GM18505 (cell line): ENCODE measurements at regions not wholly inside any gene's neighbourhood (a gene's known extent, or its start where the extent isn't known, plus 50 kb on each side); places are given as distances from the start of the nearest gene placed in this dataset.

ENCODE experiments used
- ATAC-seq: cut with Tn5 transposase; IDR thresholded peaks from one replicate; pipeline ENCODE4 v1.9.1; 2021; ENCODE audit not compliant: unreplicated experiment
- POLR2A ChIP-seq: IDR thresholded peaks from 4 replicates; pipeline ENCODE4 v1.6.1; 2011; ENCODE audit warnings: borderline replicate concordance; ENCODE audit not compliant: insufficient read depth, insufficient read length; ENCODE audit errors: extremely low read depth

GRCh38 chr20:16942756-16943155, 194.6 kb downstream of the OTOR start:
- no peak for ATAC-seq
- TF ChIP-seq POLR2A, result no peak

- TF ChIP-seq POLR2A, result no peak
- no peak for ATAC-seq
Observed at GRCh38 chr20:16944745-16945144, 196.6 kb downstream of the OTOR start.

DNA sequence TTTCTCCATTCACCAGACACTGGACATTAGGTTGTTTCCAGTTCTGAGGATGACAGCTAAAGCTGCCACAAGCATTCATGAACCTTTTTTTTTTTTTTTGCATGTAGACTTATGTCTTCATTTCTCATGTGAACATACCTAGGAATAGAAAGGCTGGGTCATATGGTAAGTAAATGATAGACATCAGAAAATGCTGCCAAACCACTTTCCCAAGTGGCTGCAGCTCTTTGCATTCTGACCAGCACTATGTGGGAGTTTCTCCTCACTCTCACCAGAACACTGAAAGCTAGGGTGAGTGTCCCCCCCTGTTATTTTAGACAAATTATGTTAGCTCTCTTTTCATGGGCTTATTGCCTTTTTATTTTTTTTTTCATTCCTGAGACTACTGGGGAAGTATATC, 197.5 kb downstream of the OTOR start:
- ATAC-seq, result no peak
- no peak for TF ChIP-seq POLR2A

DNA sequence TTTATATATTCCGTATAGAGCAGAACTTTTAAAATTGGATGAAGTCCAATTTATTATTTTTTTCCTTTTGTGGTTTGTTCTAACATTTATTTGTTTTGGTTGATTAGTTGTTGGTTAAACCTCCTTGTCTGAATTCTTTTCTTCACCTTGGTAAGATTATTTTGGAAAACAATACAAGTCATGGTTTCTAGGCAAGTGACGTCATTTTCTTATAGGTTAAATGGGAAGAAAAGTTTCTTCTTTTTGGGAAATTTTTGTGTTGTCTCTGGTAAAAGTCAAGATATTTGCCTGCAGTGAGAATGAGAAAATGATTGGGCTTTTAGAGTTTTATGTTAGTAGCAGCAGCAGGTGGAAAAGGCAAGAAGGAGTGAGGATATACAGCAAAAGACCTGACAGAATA, 197.9 kb downstream of the OTOR start:
- TF ChIP-seq POLR2A, result no peak
- no peak for ATAC-seq

GRCh38 chr20:16947479-16947878, 199.3 kb downstream of the OTOR start:
- no peak for ATAC-seq
- TF ChIP-seq POLR2A, result no peak

DNA sequence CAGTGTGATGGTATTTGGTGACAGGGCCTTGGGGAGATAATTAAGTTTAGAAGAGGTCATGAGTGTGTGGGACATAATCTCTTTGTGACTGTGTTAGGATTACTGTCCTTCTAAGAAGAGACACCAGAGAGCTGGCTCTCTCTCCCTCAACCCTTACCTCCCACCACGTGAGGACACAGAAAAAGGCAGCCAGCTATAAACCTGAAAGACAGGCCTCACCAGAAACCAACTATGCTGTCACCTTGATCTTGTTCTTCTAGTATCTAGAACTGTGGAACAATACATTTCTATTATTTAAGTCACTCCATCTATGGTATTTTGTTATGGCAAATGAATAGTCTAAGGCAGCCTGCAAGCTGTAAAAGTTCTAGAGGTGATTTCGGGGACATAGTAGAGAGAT, 203.7 kb downstream of the OTOR start:
- TF ChIP-seq POLR2A, result no peak
- ATAC-seq, result no peak

DNA sequence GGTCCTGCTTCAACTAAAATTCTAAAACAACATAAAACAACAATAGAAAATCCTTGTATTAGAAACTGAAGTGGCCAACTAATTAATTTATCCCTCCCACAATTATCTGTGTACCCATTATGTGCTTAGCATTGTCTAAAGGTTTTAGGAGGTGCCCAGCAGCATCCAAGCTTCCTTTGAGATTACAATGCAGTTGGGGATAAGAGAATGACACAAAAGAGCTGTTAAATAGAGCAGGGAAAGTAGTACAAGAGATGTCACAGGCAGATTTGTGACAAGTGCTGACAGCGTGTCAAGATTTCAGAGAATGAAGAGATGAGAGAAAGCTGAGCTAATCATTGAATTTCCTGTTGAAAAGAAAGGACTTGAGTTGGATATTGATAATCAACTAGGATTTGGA, 204.8 kb downstream of the OTOR start:
- no peak for ATAC-seq
- TF ChIP-seq POLR2A, result no peak

- ATAC-seq, result no peak
- no peak for TF ChIP-seq POLR2A
Observed at GRCh38 chr20:16953858-16954257, 205.7 kb downstream of the OTOR start.

DNA sequence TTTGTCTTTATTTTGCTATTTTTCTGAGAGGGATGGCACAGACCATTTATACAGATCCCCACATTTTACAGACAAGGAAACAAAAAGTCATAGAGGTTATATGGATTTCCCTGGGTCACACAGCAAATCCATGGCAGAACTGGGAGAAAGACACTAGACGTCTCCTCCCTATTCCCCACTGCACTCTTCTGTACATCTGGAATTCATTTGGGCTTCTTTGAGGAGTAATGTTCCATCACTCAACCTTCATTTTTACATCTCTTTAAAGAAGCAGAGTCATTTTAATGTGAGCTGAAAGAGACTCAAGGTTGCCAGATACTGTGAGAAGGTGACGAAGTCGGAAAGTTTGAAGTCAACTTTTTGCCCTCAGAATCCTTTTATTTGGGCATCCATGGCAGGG, 207.3 kb downstream of the OTOR start:
- no peak for TF ChIP-seq POLR2A
- no peak for ATAC-seq

DNA sequence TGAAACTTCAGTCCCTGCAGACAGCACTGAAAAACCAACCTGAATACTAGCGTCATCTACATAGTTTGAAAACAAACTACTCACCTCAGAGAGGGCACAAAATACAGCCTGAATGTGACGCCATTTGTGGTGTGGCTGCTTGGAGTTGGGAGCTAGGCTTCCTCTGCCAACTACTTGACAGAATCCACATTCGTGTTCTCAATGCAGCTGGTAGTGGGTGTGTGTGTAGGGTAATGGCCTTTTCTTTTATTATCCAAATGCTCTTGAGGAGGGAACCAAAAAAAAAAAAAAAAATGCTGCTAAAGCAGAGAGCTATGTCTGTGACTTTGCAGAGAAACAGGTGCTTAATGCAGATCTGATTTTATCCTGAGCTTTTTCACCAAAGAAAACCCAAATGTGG, 207.8 kb downstream of the OTOR start:
- no peak for TF ChIP-seq POLR2A
- no peak for ATAC-seq

DNA sequence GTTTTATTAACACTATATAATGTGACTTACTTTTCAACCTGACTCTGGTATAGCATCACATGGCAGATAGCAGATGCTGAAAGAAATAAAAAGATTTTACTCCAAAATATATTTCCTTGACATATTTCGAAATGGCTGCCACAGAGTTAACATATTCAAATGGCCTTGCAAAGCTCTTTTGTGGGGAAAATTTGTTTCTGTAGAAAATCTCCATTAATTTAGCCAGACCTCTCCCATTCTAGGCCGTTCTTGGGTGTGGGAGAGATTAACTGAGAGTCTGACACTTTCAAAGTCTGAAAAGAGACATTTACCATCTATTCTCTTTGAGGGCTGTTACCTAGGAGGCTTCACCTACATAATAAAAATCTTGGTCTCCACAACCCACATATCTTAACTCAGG, 217.2 kb downstream of the OTOR start:
- TF ChIP-seq POLR2A, result no peak
- ATAC-seq, result no peak

- TF ChIP-seq POLR2A, result no peak
- ATAC-seq, result no peak
Observed at GRCh38 chr20:16966276-16966880, 218.2 kb downstream of the OTOR start.

DNA sequence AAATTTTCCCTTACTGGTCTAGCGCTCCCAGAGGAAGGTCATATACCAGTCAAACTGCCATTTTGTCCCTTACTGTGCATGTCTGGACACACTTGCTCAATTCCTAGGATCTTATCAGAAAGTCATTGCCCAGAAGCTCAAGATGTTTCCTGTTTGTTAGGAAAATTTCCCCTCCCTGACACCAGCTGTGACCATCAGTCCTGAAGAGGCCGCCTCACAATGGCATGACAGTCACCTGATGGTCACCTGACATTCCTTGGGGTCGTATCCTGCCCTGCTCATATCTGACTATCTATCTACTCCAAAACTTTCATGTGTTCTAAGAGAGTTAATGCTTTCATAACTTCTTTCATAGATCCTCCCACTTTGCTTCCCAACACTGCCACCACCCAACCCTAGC, 219.9 kb downstream of the OTOR start:
- ATAC-seq, result no peak
- no peak for TF ChIP-seq POLR2A

DNA sequence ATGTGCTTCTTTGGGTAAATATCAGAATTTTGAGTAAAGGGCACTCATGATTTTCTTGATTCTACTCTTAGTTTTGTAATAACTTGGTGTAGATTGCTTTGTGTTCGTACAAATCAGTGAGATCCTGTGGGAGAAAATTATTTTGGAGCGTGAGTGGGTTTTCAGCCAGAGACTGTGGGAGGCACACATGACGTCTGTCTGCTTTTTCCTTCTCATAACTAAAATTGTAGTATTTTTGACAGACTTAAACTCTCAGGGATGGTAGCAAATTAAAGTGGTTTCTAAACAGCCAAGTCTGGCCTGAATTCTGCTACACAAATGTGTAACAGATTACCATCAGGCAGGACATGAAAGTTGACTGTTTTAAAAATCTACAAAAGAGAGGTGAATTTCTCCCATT, 222.6 kb downstream of the OTOR start:
- no peak for TF ChIP-seq POLR2A

More for the DNA sequence above, 222.6 kb downstream of the OTOR start:
- ATAC-seq, result no peak
